HEK293 (cell line): ENCODE measurements at regions not wholly inside any gene's neighbourhood (a gene's known extent, or its start where the extent isn't known, plus 50 kb on each side); places are given as distances from the start of the nearest gene placed in this dataset.

Experiments
- CTCF ChIA-PET: fragments of 350-600 bp; formaldehyde crosslinking; extraction: SDS; loops from one replicate; lab custom pipeline; 2021; ENCODE audit warnings: antibody characterized with exemption; lab: Yijun Ruan, JAX
- POLR2A ChIA-PET: fragments of 300-600 bp; formaldehyde crosslinking; extraction: SDS; loops from one replicate; lab custom pipeline; 2020; ENCODE audit warnings: antibody characterized with exemption, inconsistent platforms; lab: Yijun Ruan, JAX
- H3K27ac ChIP-seq: fragments of 200-500 bp; sonication (Bioruptor generic); 2 replicates; pipeline ENCODE4 v1.5.1; 2014; ENCODE audit warnings: low read depth, low read length, control low read depth, inconsistent platforms; ENCODE audit errors: extremely low read depth
- H3K36me3 ChIP-seq, 2 experiments: fragments of 200-500 bp in 1 of 2; sonication (Bioruptor generic) in 1 of 2; 1 replicate in 1 of 2; 2 replicates in 1 of 2; pipeline ENCODE4 v1.5.1; 2014 to 2017; ENCODE audit warnings: inconsistent platforms in 2 of 2, low read length in 2 of 2; ENCODE audit not compliant: control insufficient read depth in 2 of 2, insufficient read depth in 1 of 2
- H3K4me1 ChIP-seq: fragments of 200-500 bp; sonication (Bioruptor generic); 2 replicates; pipeline ENCODE4 v1.5.1; 2014; ENCODE audit warnings: mild to moderate bottlenecking, low read length, inconsistent platforms; ENCODE audit not compliant: control insufficient read depth, insufficient read depth
- H3K4me3 ChIP-seq: 2 replicates; pipeline ENCODE4 v1.5.1; 2011; ENCODE audit warnings: low read depth, mild to moderate bottlenecking, control low read depth, low read length, moderate library complexity
- H3K9me3 ChIP-seq: fragments of 200-500 bp; sonication (Bioruptor generic); 2 replicates; pipeline ENCODE4 v1.5.1; 2014; ENCODE audit warnings: low read depth, low read length, inconsistent platforms; ENCODE audit not compliant: control insufficient read depth, insufficient read depth
- EGR2 ChIP-seq: fragments of 450-650 bp; formaldehyde crosslinking; IDR thresholded peaks from 2 replicates; pipeline ENCODE4 v1.5.1; 2016; ENCODE audit warnings: low read depth, missing biosample characterization, missing genetic modification characterization
- FEZF1 ChIP-seq: fragments of 450-650 bp; formaldehyde crosslinking; IDR thresholded peaks from 2 replicates; pipeline ENCODE4 v1.5.1; 2016; ENCODE audit warnings: missing biosample characterization, missing genetic modification characterization
- MEIS1 ChIP-seq: sonication (generic); formaldehyde crosslinking; IDR thresholded peaks from 2 replicates; pipeline ENCODE4 v1.8.1; 2022; ENCODE audit warnings: missing genetic modification reagents, mild to moderate bottlenecking, borderline replicate concordance
- OVOL3 ChIP-seq: fragments of 450-650 bp; formaldehyde crosslinking; IDR thresholded peaks from 2 replicates; pipeline ENCODE4 v1.5.1; 2016; ENCODE audit warnings: missing biosample characterization, missing genetic modification characterization
- YY2 ChIP-seq: fragments of 450-650 bp; formaldehyde crosslinking; IDR thresholded peaks from 2 replicates; pipeline ENCODE4 v1.5.1; 2016; ENCODE audit warnings: missing biosample characterization, missing genetic modification characterization
- ZBTB48 ChIP-seq: fragments of 450-650 bp; formaldehyde crosslinking; IDR thresholded peaks from 2 replicates; pipeline ENCODE4 v1.5.1; 2016; ENCODE audit warnings: missing biosample characterization, missing genetic modification characterization
- ZFP3 ChIP-seq: fragments of 450-650 bp; formaldehyde crosslinking; IDR thresholded peaks from 2 replicates; pipeline ENCODE4 v1.5.1; 2016; ENCODE audit warnings: low read depth, missing biosample characterization, missing genetic modification characterization
- ZNF155 ChIP-seq: fragments of 450-650 bp; formaldehyde crosslinking; IDR thresholded peaks from 2 replicates; pipeline ENCODE4 v1.5.1; 2016; ENCODE audit warnings: missing biosample characterization, missing genetic modification characterization
- ZNF19 ChIP-seq: fragments of 450-650 bp; formaldehyde crosslinking; IDR thresholded peaks from 2 replicates; pipeline ENCODE4; 2016; ENCODE audit warnings: missing biosample characterization, missing genetic modification characterization, low read depth
- ZNF302 ChIP-seq: fragments of 450-650 bp; formaldehyde crosslinking; IDR thresholded peaks from 2 replicates; pipeline ENCODE4 v1.5.1; 2016; ENCODE audit warnings: missing biosample characterization, missing genetic modification characterization, low read depth
- ZNF341 ChIP-seq: fragments of 450-650 bp; formaldehyde crosslinking; IDR thresholded peaks from 2 replicates; pipeline ENCODE4; 2016; ENCODE audit warnings: low read depth, missing biosample characterization, missing genetic modification characterization
- ZNF37A ChIP-seq: fragments of 450-650 bp; IDR thresholded peaks from 2 replicates; pipeline ENCODE4 v1.5.1; 2018; ENCODE audit warnings: missing biosample characterization, missing genetic modification characterization
- ZNF416 ChIP-seq: fragments of 450-650 bp; formaldehyde crosslinking; IDR thresholded peaks from 2 replicates; pipeline ENCODE4 v1.5.1; 2016; ENCODE audit warnings: missing biosample characterization, missing genetic modification characterization
- ZNF423 ChIP-seq: fragments of 450-650 bp; formaldehyde crosslinking; IDR thresholded peaks from 2 replicates; pipeline ENCODE4 v1.5.1; 2016; ENCODE audit warnings: missing biosample characterization, missing genetic modification characterization
- ZNF473 ChIP-seq: fragments of 450-650 bp; formaldehyde crosslinking; IDR thresholded peaks from 2 replicates; pipeline ENCODE4 v1.5.1; 2017; ENCODE audit warnings: missing biosample characterization, missing genetic modification characterization
- ZNF521 ChIP-seq: fragments of 450-650 bp; formaldehyde crosslinking; IDR thresholded peaks from 2 replicates; pipeline ENCODE4 v1.5.1; 2017; ENCODE audit warnings: missing biosample characterization, mild to moderate bottlenecking, missing genetic modification characterization
- ZNF529 ChIP-seq: fragments of 450-650 bp; formaldehyde crosslinking; IDR thresholded peaks from 2 replicates; pipeline ENCODE4 v1.5.1; 2017; ENCODE audit warnings: missing genetic modification characterization, missing biosample characterization; ENCODE audit not compliant: insufficient replicate concordance
- ZNF600 ChIP-seq: fragments of 450-650 bp; formaldehyde crosslinking; IDR thresholded peaks from 2 replicates; pipeline ENCODE4 v1.5.1; 2016; ENCODE audit warnings: missing biosample characterization, missing genetic modification characterization
- ZNF629 ChIP-seq: fragments of 450-650 bp; formaldehyde crosslinking; IDR thresholded peaks from 2 replicates; pipeline ENCODE4 v1.5.1; 2017; ENCODE audit warnings: missing biosample characterization, missing genetic modification characterization
- ZNF654 ChIP-seq: fragments of 450-650 bp; formaldehyde crosslinking; IDR thresholded peaks from 2 replicates; pipeline ENCODE4 v1.5.1; 2016; ENCODE audit warnings: low read depth, missing biosample characterization, missing genetic modification characterization
- ZNF658 ChIP-seq: fragments of 450-650 bp; formaldehyde crosslinking; IDR thresholded peaks from 2 replicates; pipeline ENCODE4; 2016; ENCODE audit warnings: missing biosample characterization, missing genetic modification characterization
- ZNF660 ChIP-seq: fragments of 450-650 bp; IDR thresholded peaks from 2 replicates; pipeline ENCODE4 v1.5.1; 2018; ENCODE audit warnings: missing biosample characterization, mild to moderate bottlenecking, missing genetic modification characterization
- ZNF843 ChIP-seq: fragments of 450-650 bp; formaldehyde crosslinking; IDR thresholded peaks from 2 replicates; pipeline ENCODE4 v1.5.1; 2016; ENCODE audit warnings: missing biosample characterization, missing genetic modification characterization
- ZSCAN23 ChIP-seq: fragments of 450-650 bp; formaldehyde crosslinking; IDR thresholded peaks from 2 replicates; pipeline ENCODE4 v1.5.1; 2016; ENCODE audit warnings: missing biosample characterization, missing genetic modification characterization
- TF ChIP-seq, protein P1 (sequence below): fragments of 450-650 bp; formaldehyde crosslinking; IDR thresholded peaks from 2 replicates; pipeline ENCODE4 v1.5.0; 2017; ENCODE audit warnings: missing biosample characterization, missing genetic modification characterization, borderline replicate concordance
- TF ChIP-seq, protein P2 (sequence below): sonication (generic); formaldehyde crosslinking; IDR thresholded peaks from 2 replicates; pipeline ENCODE4 v1.8.1; 2022; ENCODE audit warnings: mild to moderate bottlenecking, moderate library complexity, missing genetic modification reagents
- TF ChIP-seq, protein P3 (sequence below): fragments of 450-650 bp; formaldehyde crosslinking; IDR thresholded peaks from 2 replicates; pipeline ENCODE4 v1.5.1; 2017; ENCODE audit warnings: missing biosample characterization, missing genetic modification characterization
- TF ChIP-seq, protein P4 (sequence below): fragments of 450-650 bp; formaldehyde crosslinking; IDR thresholded peaks from 2 replicates; pipeline ENCODE4 v1.5.1; 2016; ENCODE audit warnings: missing biosample characterization, missing genetic modification characterization

DNA sequence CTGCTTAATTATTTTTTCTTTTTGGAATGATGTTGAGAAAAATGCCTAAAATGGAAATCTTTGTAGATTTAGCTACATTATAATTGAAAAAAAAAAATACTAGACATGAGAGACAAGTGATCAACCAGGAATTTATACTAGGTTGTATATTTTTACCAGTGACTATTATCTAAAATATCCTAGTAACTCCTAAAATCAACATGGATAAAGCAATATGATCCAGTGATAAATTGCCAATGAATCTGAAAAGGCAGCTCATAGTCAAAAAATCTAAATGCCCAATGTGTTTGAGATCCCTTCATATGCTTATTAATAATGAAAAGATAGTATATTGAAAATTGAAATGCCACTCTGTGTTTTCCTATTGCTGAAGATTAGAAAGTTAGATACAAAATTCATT lies 778.2 kb downstream of the MTRR start:
- Histone ChIP-seq H3K27ac (no peak overlapping the region), H3K4me3 (no peak overlapping the region), H3K36me3 (no peaks in the 10 kb centered on the region), H3K4me1 (no peaks in the 10 kb centered on the region), H3K9me3 (no peaks in the 10 kb centered on the region)
- ChIA-PET POLR2A (no interaction called here), CTCF (no interaction called here)
- TF ChIP-seq ZSCAN23, result no peak
- TF ChIP-seq MEIS1 (CRISPR knock-in tag), result no peak
- TF ChIP-seq ZNF473 (tag by site-specific recombination), result no peak
- no peak for TF ChIP-seq ZNF660
- TF ChIP-seq ZNF600 (tag by site-specific recombination), result no peak
- no peak for TF ChIP-seq ZNF302 (tag by site-specific recombination)
- TF ChIP-seq OVOL3, result no peak
- TF ChIP-seq FEZF1, result no peak
- TF ChIP-seq, protein P1, sequence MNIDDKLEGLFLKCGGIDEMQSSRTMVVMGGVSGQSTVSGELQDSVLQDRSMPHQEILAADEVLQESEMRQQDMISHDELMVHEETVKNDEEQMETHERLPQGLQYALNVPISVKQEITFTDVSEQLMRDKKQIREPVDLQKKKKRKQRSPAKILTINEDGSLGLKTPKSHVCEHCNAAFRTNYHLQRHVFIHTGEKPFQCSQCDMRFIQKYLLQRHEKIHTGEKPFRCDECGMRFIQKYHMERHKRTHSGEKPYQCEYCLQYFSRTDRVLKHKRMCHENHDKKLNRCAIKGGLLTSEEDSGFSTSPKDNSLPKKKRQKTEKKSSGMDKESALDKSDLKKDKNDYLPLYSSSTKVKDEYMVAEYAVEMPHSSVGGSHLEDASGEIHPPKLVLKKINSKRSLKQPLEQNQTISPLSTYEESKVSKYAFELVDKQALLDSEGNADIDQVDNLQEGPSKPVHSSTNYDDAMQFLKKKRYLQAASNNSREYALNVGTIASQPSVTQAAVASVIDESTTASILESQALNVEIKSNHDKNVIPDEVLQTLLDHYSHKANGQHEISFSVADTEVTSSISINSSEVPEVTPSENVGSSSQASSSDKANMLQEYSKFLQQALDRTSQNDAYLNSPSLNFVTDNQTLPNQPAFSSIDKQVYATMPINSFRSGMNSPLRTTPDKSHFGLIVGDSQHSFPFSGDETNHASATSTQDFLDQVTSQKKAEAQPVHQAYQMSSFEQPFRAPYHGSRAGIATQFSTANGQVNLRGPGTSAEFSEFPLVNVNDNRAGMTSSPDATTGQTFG (tag by site-specific recombination), result no peak
- no peak for TF ChIP-seq ZNF521
- TF ChIP-seq, protein P2, sequence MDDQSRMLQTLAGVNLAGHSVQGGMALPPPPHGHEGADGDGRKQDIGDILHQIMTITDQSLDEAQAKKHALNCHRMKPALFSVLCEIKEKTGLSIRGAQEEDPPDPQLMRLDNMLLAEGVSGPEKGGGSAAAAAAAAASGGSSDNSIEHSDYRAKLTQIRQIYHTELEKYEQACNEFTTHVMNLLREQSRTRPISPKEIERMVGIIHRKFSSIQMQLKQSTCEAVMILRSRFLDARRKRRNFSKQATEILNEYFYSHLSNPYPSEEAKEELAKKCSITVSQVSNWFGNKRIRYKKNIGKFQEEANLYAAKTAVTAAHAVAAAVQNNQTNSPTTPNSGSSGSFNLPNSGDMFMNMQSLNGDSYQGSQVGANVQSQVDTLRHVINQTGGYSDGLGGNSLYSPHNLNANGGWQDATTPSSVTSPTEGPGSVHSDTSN (CRISPR knock-in tag), result no peak
- TF ChIP-seq ZNF529 (tag by site-specific recombination), result no peak
- TF ChIP-seq ZBTB48 (tag by site-specific recombination), result no peak
- TF ChIP-seq ZNF155 (tag by site-specific recombination), result no peak
- TF ChIP-seq ZNF658, result no peak
- TF ChIP-seq EGR2 (tag by site-specific recombination), result no peak
- no peak for TF ChIP-seq ZNF654 (tag by site-specific recombination)
- no peak for TF ChIP-seq ZNF629 (tag by site-specific recombination)
- TF ChIP-seq ZNF37A (tag by site-specific recombination), result no peak

DNA sequence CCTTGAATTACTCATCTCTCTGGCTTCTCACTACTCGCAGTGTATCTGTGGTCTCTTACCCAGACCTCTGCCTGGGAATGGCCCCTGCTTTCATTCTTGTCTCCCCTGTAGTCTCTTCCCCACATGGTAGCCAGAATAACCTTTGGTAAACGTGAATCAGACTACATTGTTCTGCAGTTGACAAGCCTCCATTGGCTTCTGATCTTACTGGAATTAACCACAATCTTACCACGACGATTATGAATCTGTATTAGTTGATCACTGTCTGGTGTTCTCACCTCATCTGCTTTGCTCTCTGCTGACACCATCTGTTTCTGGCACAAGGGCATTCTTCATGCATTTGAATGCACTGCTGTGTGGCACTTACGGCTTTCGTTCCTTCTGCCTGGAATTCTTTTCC lies 781.2 kb downstream of the MTRR start:
- ChIA-PET CTCF (no interaction called here), POLR2A (no interaction called here)
- Histone ChIP-seq H3K4me1 (no peaks in the 10 kb centered on the region), H3K27ac (no peak overlapping the region), H3K4me3 (no peak overlapping the region), H3K36me3 (no peaks in the 10 kb centered on the region), H3K9me3 (no peaks in the 10 kb centered on the region)
- TF ChIP-seq ZNF19 (tag by site-specific recombination), result no peak
- TF ChIP-seq, protein P3, sequence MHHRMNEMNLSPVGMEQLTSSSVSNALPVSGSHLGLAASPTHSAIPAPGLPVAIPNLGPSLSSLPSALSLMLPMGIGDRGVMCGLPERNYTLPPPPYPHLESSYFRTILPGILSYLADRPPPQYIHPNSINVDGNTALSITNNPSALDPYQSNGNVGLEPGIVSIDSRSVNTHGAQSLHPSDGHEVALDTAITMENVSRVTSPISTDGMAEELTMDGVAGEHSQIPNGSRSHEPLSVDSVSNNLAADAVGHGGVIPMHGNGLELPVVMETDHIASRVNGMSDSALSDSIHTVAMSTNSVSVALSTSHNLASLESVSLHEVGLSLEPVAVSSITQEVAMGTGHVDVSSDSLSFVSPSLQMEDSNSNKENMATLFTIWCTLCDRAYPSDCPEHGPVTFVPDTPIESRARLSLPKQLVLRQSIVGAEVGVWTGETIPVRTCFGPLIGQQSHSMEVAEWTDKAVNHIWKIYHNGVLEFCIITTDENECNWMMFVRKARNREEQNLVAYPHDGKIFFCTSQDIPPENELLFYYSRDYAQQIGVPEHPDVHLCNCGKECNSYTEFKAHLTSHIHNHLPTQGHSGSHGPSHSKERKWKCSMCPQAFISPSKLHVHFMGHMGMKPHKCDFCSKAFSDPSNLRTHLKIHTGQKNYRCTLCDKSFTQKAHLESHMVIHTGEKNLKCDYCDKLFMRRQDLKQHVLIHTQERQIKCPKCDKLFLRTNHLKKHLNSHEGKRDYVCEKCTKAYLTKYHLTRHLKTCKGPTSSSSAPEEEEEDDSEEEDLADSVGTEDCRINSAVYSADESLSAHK, result no peak
- TF ChIP-seq YY2 (tag by site-specific recombination), result no peak
- TF ChIP-seq ZNF529 (tag by site-specific recombination), result no peak
- TF ChIP-seq ZNF341, result no peak
- no peak for TF ChIP-seq ZFP3
- TF ChIP-seq, protein P4, sequence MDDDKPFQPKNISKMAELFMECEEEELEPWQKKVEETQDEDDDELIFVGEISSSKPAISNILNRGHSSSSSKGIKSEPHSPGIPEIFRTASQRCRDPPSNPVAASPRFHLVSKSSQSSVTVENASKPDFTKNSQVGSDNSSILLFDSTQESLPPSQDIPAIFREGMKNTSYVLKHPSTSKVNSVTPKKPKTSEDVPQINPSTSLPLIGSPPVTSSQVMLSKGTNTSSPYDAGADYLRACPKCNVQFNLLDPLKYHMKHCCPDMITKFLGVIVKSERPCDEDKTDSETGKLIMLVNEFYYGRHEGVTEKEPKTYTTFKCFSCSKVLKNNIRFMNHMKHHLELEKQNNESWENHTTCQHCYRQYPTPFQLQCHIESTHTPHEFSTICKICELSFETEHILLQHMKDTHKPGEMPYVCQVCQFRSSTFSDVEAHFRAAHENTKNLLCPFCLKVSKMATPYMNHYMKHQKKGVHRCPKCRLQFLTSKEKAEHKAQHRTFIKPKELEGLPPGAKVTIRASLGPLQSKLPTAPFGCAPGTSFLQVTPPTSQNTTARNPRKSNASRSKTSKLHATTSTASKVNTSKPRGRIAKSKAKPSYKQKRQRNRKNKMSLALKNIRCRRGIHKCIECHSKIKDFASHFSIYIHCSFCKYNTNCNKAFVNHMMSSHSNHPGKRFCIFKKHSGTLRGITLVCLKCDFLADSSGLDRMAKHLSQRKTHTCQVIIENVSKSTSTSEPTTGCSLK, result no peak
- no peak for TF ChIP-seq ZNF843 (tag by site-specific recombination)
- TF ChIP-seq ZNF423 (tag by site-specific recombination), result no peak
- no peak for TF ChIP-seq ZNF416
